GM12878 (cell line): ENCODE measurements at regions not wholly inside any gene's neighbourhood (a gene's known extent, or its start where the extent isn't known, plus 50 kb on each side); places are given as distances from the start of the nearest gene placed in this dataset.

ENCODE experiments used
- ATAC-seq: fragments of 200-7000 bp; cut with Tn5 transposase; 3 replicates; pipeline ENCODE4 v1.9.1; 2020; ENCODE audit warnings: mild to moderate bottlenecking, moderate library complexity
- BruUV-seq: library from RNA; stranded (reverse); fragments of 400-500 nt; replicated peaks from 2 replicates; lab custom pipeline; 2021; lab: Mats Ljungman, UMichigan
- CTCF ChIA-PET: fragments of 300-600 bp; sonication (Branson Sonifier 250); formaldehyde crosslinking; extraction: SDS; loops from one replicate; lab custom pipeline; 2021; ENCODE audit warnings: inconsistent platforms; lab: Yijun Ruan, JAX
- POLR2A ChIA-PET: fragments of 350-600 bp; formaldehyde crosslinking; extraction: SDS; loops from one replicate; lab custom pipeline; 2021; ENCODE audit warnings: inconsistent platforms; lab: Charles Lee
- RAD21 ChIA-PET: fragments of 300-600 bp; sonication (Branson Sonifier 250); formaldehyde crosslinking; loops from one replicate; lab custom pipeline; 2023; ENCODE audit warnings: antibody characterized with exemption; ENCODE audit not compliant: unreplicated experiment; lab: Charles Lee
- SMC1A ChIA-PET: fragments of 300-600 bp; sonication (Branson Sonifier 250); formaldehyde crosslinking; loops from one replicate; lab custom pipeline; 2023; ENCODE audit not compliant: unreplicated experiment, uncharacterized antibody; lab: Charles Lee
- DNase-seq: peaks from one replicate; pipeline ENCODE4 v3.0.0-alpha.2; 2011; ENCODE audit warnings: low read depth, low spot score
- FAIRE-seq: peaks from 3 replicates; lab custom pipeline; 2011; peaks lifted over from hg19 to GRCh38; lab: Jason Lieb, UNC
- H2AFZ ChIP-seq: 2 replicates; pipeline ENCODE4 v1.6.0; 2011; ENCODE audit warnings: low read depth, low read length, control low read depth; ENCODE audit not compliant: control insufficient read depth
- H3K27ac ChIP-seq: 2 replicates; pipeline ENCODE4 v1.5.1; 2011; ENCODE audit warnings: control low read depth; ENCODE audit not compliant: control insufficient read depth, insufficient read depth
- H3K27me3 ChIP-seq, 2 experiments: replicated peaks in 1 of 2; 2 replicates each; pipeline versions ENCODE4 v1.6.0 to v1.6.1; 2011; ENCODE audit warnings: low read length in 1 of 2; ENCODE audit not compliant: control insufficient read depth in 2 of 2, insufficient read depth in 2 of 2
- H3K36me3 ChIP-seq, 2 experiments: 2 replicates each; pipeline ENCODE4 v1.5.1; 2011; ENCODE audit warnings: low read length in 1 of 2; ENCODE audit not compliant: control insufficient read depth in 2 of 2, insufficient read depth in 2 of 2
- H3K4me1 ChIP-seq: 2 replicates; pipeline ENCODE4 v1.6.1; 2011; ENCODE audit warnings: mild to moderate bottlenecking, low read length, moderate library complexity, mixed read lengths; ENCODE audit not compliant: control insufficient read depth, insufficient read depth
- H3K4me2 ChIP-seq: 2 replicates; pipeline ENCODE4 v1.6.0; 2011; ENCODE audit warnings: control low read depth; ENCODE audit not compliant: control insufficient read depth, insufficient read depth
- H3K4me3 ChIP-seq: fragments of 200-600 bp; sonication (generic); 2 replicates; pipeline ENCODE4 v1.5.1; 2016
- H3K79me2 ChIP-seq: 2 replicates; pipeline ENCODE4 v1.6.0; 2011; ENCODE audit warnings: low read length; ENCODE audit not compliant: control insufficient read depth, insufficient read depth
- H3K9ac ChIP-seq: 2 replicates; pipeline ENCODE4 v1.8.0; 2011; ENCODE audit warnings: low read length, control low read depth, mixed read lengths; ENCODE audit not compliant: control insufficient read depth, insufficient read depth
- H3K9me3 ChIP-seq: replicated peaks from 3 replicates; pipeline ENCODE4 v1.5.1; 2011; ENCODE audit warnings: mild to moderate bottlenecking, low read length; ENCODE audit not compliant: control insufficient read depth, insufficient read depth
- H4K20me1 ChIP-seq: 2 replicates; pipeline ENCODE4 v1.6.0; 2011; ENCODE audit not compliant: control insufficient read depth, insufficient read depth
- ATF3 ChIP-seq: IDR thresholded peaks from 2 replicates; pipeline ENCODE4 v1.6.1; 2011; ENCODE audit warnings: low read depth, mild to moderate bottlenecking, low read length, moderate library complexity, borderline replicate concordance; ENCODE audit errors: extremely low read depth
- BCLAF1 ChIP-seq: fragments of 450-650 bp; IDR thresholded peaks from 2 replicates; pipeline ENCODE4 v1.6.1; 2017; ENCODE audit warnings: antibody characterized with exemption, mild to moderate bottlenecking, moderate library complexity
- CBX3 ChIP-seq: fragments of 200-600 bp; sonication (generic); IDR thresholded peaks from 2 replicates; pipeline ENCODE4 v1.6.1; 2016; ENCODE audit warnings: low read depth, borderline replicate concordance
- CREM ChIP-seq: IDR thresholded peaks from 2 replicates; pipeline ENCODE4 v1.6.1; 2014; ENCODE audit warnings: antibody characterized with exemption, low read depth
- E2F8 ChIP-seq: fragments of 450-650 bp; IDR thresholded peaks from 2 replicates; pipeline ENCODE4 v1.6.1; 2018; ENCODE audit warnings: mild to moderate bottlenecking, low read depth, moderate library complexity; ENCODE audit not compliant: partially characterized antibody
- HDAC2 ChIP-seq: fragments of 200-600 bp; sonication (generic); IDR thresholded peaks from 2 replicates; pipeline ENCODE4 v1.6.1; 2017
- HDAC6 ChIP-seq: fragments of 200-600 bp; sonication (generic); IDR thresholded peaks from one replicate; pipeline ENCODE4 v1.8.0; 2017; ENCODE audit warnings: antibody characterized with exemption; ENCODE audit not compliant: unreplicated experiment
- NR2C1 ChIP-seq: fragments of 450-650 bp; IDR thresholded peaks from 2 replicates; pipeline ENCODE4 v1.6.1; 2017; ENCODE audit warnings: antibody characterized with exemption, mild to moderate bottlenecking, moderate library complexity
- NR2C2 ChIP-seq: IDR thresholded peaks from 2 replicates; pipeline ENCODE4 v1.6.1; 2011; ENCODE audit warnings: borderline replicate concordance, low read depth; ENCODE audit not compliant: control insufficient read depth, insufficient read length
- PAX5 ChIP-seq: IDR thresholded peaks from 2 replicates; pipeline ENCODE4 v1.6.1; 2011; ENCODE audit warnings: low read depth, low read length, borderline replicate concordance
- POLR2AphosphoS5 ChIP-seq: IDR thresholded peaks from 2 replicates; pipeline ENCODE4 v1.6.1; 2011; ENCODE audit warnings: mild to moderate bottlenecking, low read length, inconsistent platforms
- PRDM15 ChIP-seq: fragments of 450-650 bp; formaldehyde crosslinking; IDR thresholded peaks from 2 replicates; pipeline ENCODE4 v1.4.0; 2020; ENCODE audit warnings: mild to moderate bottlenecking, moderate library complexity
- RAD51 ChIP-seq: fragments of 450-650 bp; IDR thresholded peaks from 2 replicates; pipeline ENCODE4 v1.6.1; 2016; ENCODE audit warnings: moderate library complexity, mild to moderate bottlenecking, inconsistent platforms
- RUNX3 ChIP-seq: IDR thresholded peaks from 2 replicates; pipeline ENCODE4 v1.6.1; 2012; ENCODE audit warnings: low read length, inconsistent platforms
- TAF1 ChIP-seq: IDR thresholded peaks from 2 replicates; pipeline ENCODE4 v1.6.1; 2011; ENCODE audit warnings: mild to moderate bottlenecking, low read depth, low read length, borderline replicate concordance
- ZNF217 ChIP-seq: fragments of 450-650 bp; IDR thresholded peaks from 2 replicates; pipeline ENCODE4 v1.6.1; 2017; ENCODE audit warnings: antibody characterized with exemption, mild to moderate bottlenecking
- WGBS: methylation state at CpG from one replicate; pipeline ENCODE4 v1.1.6; 2016; ENCODE audit warnings: low lambda C conversion rate; ENCODE audit not compliant: insufficient replicate concordance, insufficient coverage; ENCODE audit errors: missing lambda C conversion rate; 5-methylcytosine and 5-hydroxymethylcytosine counted together
- in situ Hi-C: fragments of 300-500 bp; cut with MboI; formaldehyde crosslinking; loops from 9 replicates; pipeline ENCODE4 v1.14.3; 2018; ENCODE audit warnings: mixed read lengths
- intact Hi-C: fragments of 100-400 bp; cut with micrococcal nuclease; formaldehyde crosslinking; loops from one replicate; pipeline ENCODE4 v1.14.2; 2022; ENCODE audit not compliant: unreplicated experiment

GRCh38 chr1:244779410-244779809 lies 56.0 kb upstream of the COX20 start:
- H2AFZ ChIP-seq = no peak overlapping the region
- H4K20me1 ChIP-seq = no peaks in the 10 kb centered on the region
- H3K4me1 ChIP-seq = no peaks in the 10 kb centered on the region
- no peak overlapping the region for H3K4me2 ChIP-seq
- POLR2A ChIA-PET = no interaction called here
- intact Hi-C loops = no loop called here
- BruUV-seq = no TSS peak
- ATAC-seq = no peak
- no peak overlapping the region for H3K4me3 ChIP-seq
- H3K27me3 ChIP-seq = peaks cover 0 to 1% of the 10 kb centered on the region in 2 experiments; a peak in 2 of 4 replicates
- 36% methylated on average over 5 of the region's 5 CpGs for WGBS
- SMC1A ChIA-PET = no interaction called here
- H3K36me3 ChIP-seq = no peaks in the 10 kb centered on the region
- in situ Hi-C loops = no loop called here
- no peak overlapping the region for H3K27ac ChIP-seq
- DNase-seq = no peak
- peaks cover 3% of the 10 kb centered on the region; the same call in 2 of the 3 replicates for H3K9me3 ChIP-seq
- RAD21 ChIA-PET = no interaction called here
- H3K79me2 ChIP-seq = no peaks in the 10 kb centered on the region
- no peak overlapping the region for H3K9ac ChIP-seq
- CTCF ChIA-PET = interaction anchor here (1.3 kb wide), 1 partner anchor 22 kb away, joined by 3 read pairs; no protein-coding TSS in a partner anchor
- FAIRE-seq = no peak
- TF ChIP-seq BCLAF1 = no peak
- TF ChIP-seq NR2C2 = no peak
- no peak for TF ChIP-seq RAD51
- no peak for TF ChIP-seq TAF1
- TF ChIP-seq ZNF217 = no peak
- no peak for TF ChIP-seq PRDM15
- TF ChIP-seq HDAC2 = no peak
- TF ChIP-seq ATF3 = no peak
- no peak for TF ChIP-seq HDAC6
- no peak for TF ChIP-seq CBX3
- TF ChIP-seq RUNX3 = no peak
- TF ChIP-seq E2F8 = no peak
- TF ChIP-seq POLR2AphosphoS5 = no peak
- TF ChIP-seq PAX5 = no peak
- TF ChIP-seq NR2C1 = no peak
- TF ChIP-seq CREM = no peak
